GM23338 (cell line): ENCODE measurements at regions not wholly inside any gene's neighbourhood (a gene's known extent, or its start where the extent isn't known, plus 50 kb on each side); places are given as distances from the start of the nearest gene placed in this dataset.

Source experiments
- ATAC-seq: fragments of 200-7000 bp; cut with Tn5 transposase; 3 replicates; pipeline ENCODE4 v1.9.1; 2020
- DNase-seq: peaks from one replicate; pipeline ENCODE4 v3.0.0-alpha.2; 2015; ENCODE audit warnings: low spot score
- H2AFZ ChIP-seq: fragments of 200-600 bp; sonication (generic); 2 replicates; pipeline ENCODE4 v1.8.0; 2016; ENCODE audit warnings: antibody characterized with exemption, mild to moderate bottlenecking, moderate library complexity
- H3F3A ChIP-seq: fragments of 200-600 bp; sonication (generic); replicated peaks from 2 replicates; pipeline ENCODE4 v1.8.0; 2017; ENCODE audit warnings: antibody characterized with exemption, mixed run types, low read depth
- H3K27ac ChIP-seq: fragments of 200-600 bp; sonication (generic); 2 replicates; pipeline ENCODE4 v1.6.1; 2016; ENCODE audit warnings: low read depth
- H3K27me3 ChIP-seq: fragments of 200-600 bp; sonication (generic); 2 replicates; pipeline ENCODE4 v1.8.0; 2016; ENCODE audit warnings: mild to moderate bottlenecking, mixed run types, moderate library complexity; ENCODE audit not compliant: insufficient read depth
- H3K36me3 ChIP-seq: fragments of 200-600 bp; sonication (generic); 2 replicates; pipeline ENCODE4 v1.8.0; 2016; ENCODE audit warnings: mild to moderate bottlenecking; ENCODE audit not compliant: insufficient read depth
- H3K4me1 ChIP-seq: fragments of 200-600 bp; sonication (generic); 2 replicates; pipeline ENCODE4 v1.8.0; 2016; ENCODE audit warnings: mild to moderate bottlenecking, moderate library complexity; ENCODE audit not compliant: insufficient read depth
- H3K4me2 ChIP-seq: fragments of 200-600 bp; sonication (generic); 2 replicates; pipeline ENCODE4 v1.7.1; 2017; ENCODE audit warnings: mixed run types
- H3K4me3 ChIP-seq: fragments of 200-600 bp; sonication (generic); 2 replicates; pipeline ENCODE4 v1.6.1; 2016; ENCODE audit warnings: mixed run types
- H3K79me2 ChIP-seq: fragments of 200-600 bp; sonication (generic); replicated peaks from 2 replicates; pipeline ENCODE4 v1.8.0; 2017; ENCODE audit warnings: mild to moderate bottlenecking; ENCODE audit not compliant: insufficient read depth
- H3K9me2 ChIP-seq: fragments of 200-600 bp; sonication (generic); 2 replicates; pipeline ENCODE4 v1.8.0; 2017; ENCODE audit not compliant: insufficient read depth
- H4K20me1 ChIP-seq: fragments of 200-600 bp; sonication (generic); replicated peaks from 2 replicates; pipeline ENCODE4 v1.8.0; 2017; ENCODE audit warnings: mild to moderate bottlenecking; ENCODE audit not compliant: insufficient read depth
- H3K27ac Mint-ChIP-seq: 2 replicates; pipeline ENCODE4 v1.8.0; 2020; ENCODE audit warnings: inconsistent platforms, mild to moderate bottlenecking, moderate library complexity, mixed read lengths
- H3K27me3 Mint-ChIP-seq: 3 replicates; pipeline ENCODE4 v1.8.0; 2022; ENCODE audit warnings: low read depth, mild to moderate bottlenecking, moderate library complexity, mixed read lengths, inconsistent platforms; ENCODE audit not compliant: insufficient read depth, poor library complexity
- H3K36me3 Mint-ChIP-seq: 3 replicates; pipeline ENCODE4 v1.8.0; 2021; ENCODE audit warnings: low read depth, mild to moderate bottlenecking, inconsistent platforms, moderate library complexity, mixed read lengths
- H3K4me1 Mint-ChIP-seq: 3 replicates; pipeline ENCODE4 v1.8.0; 2020; ENCODE audit warnings: mild to moderate bottlenecking, inconsistent platforms, mixed read lengths
- H3K4me3 Mint-ChIP-seq: 3 replicates; pipeline ENCODE4 v1.8.0; 2021; ENCODE audit warnings: moderate library complexity, mild to moderate bottlenecking, inconsistent platforms, mixed read lengths
- H3K9me3 Mint-ChIP-seq: 3 replicates; pipeline ENCODE4 v1.8.0; 2020; ENCODE audit warnings: moderate library complexity, mild to moderate bottlenecking, inconsistent platforms, mixed read lengths
- CREB1 ChIP-seq: fragments of 250-450 bp; sonication (Bioruptor Pico); IDR thresholded peaks from 2 replicates; pipeline ENCODE4 v1.5.0; 2020; ENCODE audit warnings: low read depth, mild to moderate bottlenecking, moderate library complexity
- EZH2 ChIP-seq: fragments of 200-600 bp; sonication (generic); IDR thresholded peaks from one replicate; pipeline ENCODE4 v1.8.0; 2017; ENCODE audit warnings: antibody characterized with exemption, mild to moderate bottlenecking, low read depth; ENCODE audit not compliant: unreplicated experiment
- EZH2phosphoT487 ChIP-seq: fragments of 200-600 bp; sonication (generic); IDR thresholded peaks from one replicate; pipeline ENCODE4 v1.8.1; 2018; ENCODE audit warnings: antibody characterized with exemption; ENCODE audit not compliant: unreplicated experiment
- JUNB ChIP-seq: IDR thresholded peaks from one replicate; pipeline ENCODE4 v1.6.1; 2016; ENCODE audit warnings: antibody characterized with exemption; ENCODE audit not compliant: unreplicated experiment
- NANOG ChIP-seq: IDR thresholded peaks from 2 replicates; pipeline ENCODE4 v1.6.1; 2016; ENCODE audit warnings: antibody characterized with exemption, borderline replicate concordance
- POLR2AphosphoS5 ChIP-seq: IDR thresholded peaks from 2 replicates; pipeline ENCODE4 v1.6.1; 2016; ENCODE audit warnings: antibody characterized with exemption, low read depth
- REST ChIP-seq: IDR thresholded peaks from one replicate; pipeline ENCODE4 v1.6.1; 2018; ENCODE audit warnings: antibody characterized with exemption; ENCODE audit not compliant: unreplicated experiment
- STAT1 ChIP-seq: IDR thresholded peaks from one replicate; pipeline ENCODE4 v1.6.1; 2016; ENCODE audit warnings: antibody characterized with exemption; ENCODE audit not compliant: unreplicated experiment
- ZNF114 ChIP-seq: fragments of 250-450 bp; sonication (Bioruptor Pico); IDR thresholded peaks from 2 replicates; pipeline ENCODE4 v1.5.0; 2020; ENCODE audit warnings: mild to moderate bottlenecking, moderate library complexity
- ZNF331 ChIP-seq: fragments of 250-450 bp; sonication (Bioruptor Pico); IDR thresholded peaks from 2 replicates; pipeline ENCODE4 v1.5.0; 2020; ENCODE audit warnings: low read depth, mild to moderate bottlenecking, moderate library complexity
- ZNF462 ChIP-seq: fragments of 250-450 bp; sonication (Bioruptor Pico); IDR thresholded peaks from 2 replicates; pipeline ENCODE4 v1.5.0; 2020; ENCODE audit warnings: mild to moderate bottlenecking, moderate library complexity

DNA sequence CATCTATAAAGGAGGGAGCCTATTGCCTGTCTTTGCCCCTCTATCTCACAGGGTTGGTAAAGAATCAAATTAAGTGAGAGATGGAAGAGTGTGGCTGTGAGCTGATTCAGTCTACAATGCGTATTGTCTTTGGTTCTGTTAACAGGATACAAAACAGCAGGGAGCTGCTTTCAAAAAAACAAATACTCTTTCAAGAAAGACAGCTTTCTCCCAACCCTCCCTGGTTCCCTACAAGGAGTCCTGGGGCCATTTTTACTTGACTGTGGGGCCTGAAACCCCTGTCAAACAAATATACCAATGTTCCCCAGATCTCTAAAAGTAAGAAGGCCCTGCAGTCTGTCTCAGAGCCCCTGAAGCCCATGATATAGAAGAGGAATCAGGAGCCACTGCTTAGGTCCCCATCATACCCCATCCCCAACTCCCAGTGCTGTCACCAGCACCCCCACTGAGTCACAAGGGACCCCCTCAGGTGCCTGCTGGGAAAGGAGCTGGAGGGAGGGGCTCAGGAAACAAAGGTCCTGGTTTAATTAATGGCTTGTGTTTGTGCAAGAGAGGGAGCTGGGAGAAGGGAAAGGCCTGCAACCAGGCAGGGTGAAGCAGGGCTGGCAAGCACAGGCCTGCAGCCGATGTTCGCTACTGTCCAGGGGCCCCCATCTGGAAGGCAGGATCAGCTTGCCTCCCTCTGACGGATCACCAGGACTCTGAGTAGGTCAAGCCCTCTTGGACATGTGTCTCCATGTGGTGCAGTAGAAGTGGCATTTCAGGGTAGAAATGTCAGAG, 182.0 kb upstream of the GHITM start (continued):
- TF ChIP-seq REST = no peak

GRCh38 chr10:83959328-83959727, 180.0 kb upstream of the GHITM start:
- Histone ChIP-seq H3K36me3 (no peaks in the 10 kb centered on the region), H3K4me3 (no peak overlapping the region), H3K27ac (no peak overlapping the region), H3K79me2 (no peaks in the 10 kb centered on the region), H3K9me2 (peaks cover 2% of the 10 kb centered on the region; the same call in 1 of the 2 replicates), H2AFZ (no peak overlapping the region), H3K27me3 (no peaks in the 10 kb centered on the region), H3F3A (no peaks in the 10 kb centered on the region), H4K20me1 (no peaks in the 10 kb centered on the region), H3K4me1 (peaks cover 19% of the 10 kb centered on the region), H3K4me2 (no peak overlapping the region)
- peaks cover 24% of the 10 kb centered on the region for H3K4me1 Mint-ChIP-seq
- no peak overlapping the region for H3K27ac Mint-ChIP-seq
- peaks cover 5% of the 10 kb centered on the region for H3K27me3 Mint-ChIP-seq
- no peak for DNase-seq
- H3K36me3 Mint-ChIP-seq = no peaks in the 10 kb centered on the region
- no peak for ATAC-seq
- H3K9me3 Mint-ChIP-seq = no peaks in the 10 kb centered on the region; the same call in 2 of the 3 replicates
- no peak overlapping the region for H3K4me3 Mint-ChIP-seq
- TF ChIP-seq CREB1 (CRISPR knock-in tag) (no peak), NANOG (no peak), EZH2 (no peak), REST (no peak), EZH2phosphoT487 (no peak), JUNB (no peak), STAT1 (no peak), ZNF462 (CRISPR knock-in tag) (no peak), ZNF114 (CRISPR knock-in tag) (no peak), POLR2AphosphoS5 (no peak), ZNF331 (CRISPR knock-in tag) (no peak)
